ENCODE measurements at regions not wholly inside any gene's neighbourhood (a gene's known extent, or its start where the extent isn't known, plus 50 kb on each side); places are given as distances from the start of the nearest gene placed in this dataset.

DNA sequence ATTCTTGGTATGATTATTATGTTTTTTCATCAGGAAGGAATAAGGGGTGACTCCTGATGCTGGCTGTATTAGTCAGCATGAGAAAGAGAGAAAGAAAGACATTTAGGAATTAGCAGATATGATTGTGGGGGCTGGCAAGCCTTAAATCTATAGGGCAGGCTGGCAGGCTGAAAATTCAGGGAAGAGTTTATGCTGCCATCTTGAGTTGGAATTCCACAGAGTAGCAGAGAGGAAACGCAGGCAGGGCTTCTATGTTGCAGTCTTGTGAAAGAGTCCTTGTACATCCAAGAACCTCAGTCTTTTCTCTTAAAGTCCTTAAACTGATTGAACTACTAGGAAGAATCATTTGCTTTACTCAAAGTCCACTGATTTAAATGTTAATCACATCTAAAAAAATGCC, 262.7 kb upstream of the SLC10A2 start (continued):
- TF ChIP-seq, protein P1, sequence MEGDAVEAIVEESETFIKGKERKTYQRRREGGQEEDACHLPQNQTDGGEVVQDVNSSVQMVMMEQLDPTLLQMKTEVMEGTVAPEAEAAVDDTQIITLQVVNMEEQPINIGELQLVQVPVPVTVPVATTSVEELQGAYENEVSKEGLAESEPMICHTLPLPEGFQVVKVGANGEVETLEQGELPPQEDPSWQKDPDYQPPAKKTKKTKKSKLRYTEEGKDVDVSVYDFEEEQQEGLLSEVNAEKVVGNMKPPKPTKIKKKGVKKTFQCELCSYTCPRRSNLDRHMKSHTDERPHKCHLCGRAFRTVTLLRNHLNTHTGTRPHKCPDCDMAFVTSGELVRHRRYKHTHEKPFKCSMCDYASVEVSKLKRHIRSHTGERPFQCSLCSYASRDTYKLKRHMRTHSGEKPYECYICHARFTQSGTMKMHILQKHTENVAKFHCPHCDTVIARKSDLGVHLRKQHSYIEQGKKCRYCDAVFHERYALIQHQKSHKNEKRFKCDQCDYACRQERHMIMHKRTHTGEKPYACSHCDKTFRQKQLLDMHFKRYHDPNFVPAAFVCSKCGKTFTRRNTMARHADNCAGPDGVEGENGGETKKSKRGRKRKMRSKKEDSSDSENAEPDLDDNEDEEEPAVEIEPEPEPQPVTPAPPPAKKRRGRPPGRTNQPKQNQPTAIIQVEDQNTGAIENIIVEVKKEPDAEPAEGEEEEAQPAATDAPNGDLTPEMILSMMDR (IDR thresholded peaks at IDR 0.05 in 2 of 3, conservative IDR thresholded peaks at IDR 0.05 in 1 of 3; ENCODE audit: borderline replicate concordance in 1 of 3, insufficient read depth in 1 of 3, low read depth in 2 of 3, low read length in 2 of 3) = no peak
- TF ChIP-seq, protein P2, sequence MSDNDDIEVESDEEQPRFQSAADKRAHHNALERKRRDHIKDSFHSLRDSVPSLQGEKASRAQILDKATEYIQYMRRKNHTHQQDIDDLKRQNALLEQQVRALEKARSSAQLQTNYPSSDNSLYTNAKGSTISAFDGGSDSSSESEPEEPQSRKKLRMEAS (IDR thresholded peaks at IDR 0.05) = no peak
- TF ChIP-seq EGR1 (IDR thresholded peaks at IDR 0.05; ENCODE audit: low read depth) (no peak), FOSL1 (IDR thresholded peaks at IDR 0.05; ENCODE audit: low read depth) (no peak), POLR2A (IDR thresholded peaks at IDR 0.05; ENCODE audit: borderline replicate concordance, extremely low read depth, insufficient read depth, insufficient read length) (no peak), EZH2 (IDR thresholded peaks at IDR 0.05) (no peak), SP1 (IDR thresholded peaks at IDR 0.05; ENCODE audit: low read depth) (no peak), ELF1 (IDR thresholded peaks at IDR 0.05; ENCODE audit: borderline replicate concordance, low read depth) (no peak)

DNA sequence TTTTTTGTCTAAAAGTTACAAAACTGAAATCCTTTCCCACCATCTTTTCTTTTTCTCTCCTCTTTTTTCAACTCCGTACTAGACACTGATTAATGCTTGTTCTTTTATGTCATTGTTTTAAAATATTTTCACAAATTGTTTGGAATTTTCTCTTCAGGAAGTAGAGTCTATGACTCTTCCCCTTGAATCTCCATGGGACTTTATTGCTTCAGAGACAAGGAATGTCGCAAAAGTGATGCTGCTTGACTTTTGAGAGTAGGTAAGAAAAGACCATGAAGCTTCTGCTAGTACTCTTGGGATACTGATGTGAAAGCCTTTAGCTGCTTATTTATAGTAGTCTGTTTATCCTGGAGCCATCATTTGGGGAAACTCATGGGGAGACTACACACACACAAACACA, 260.1 kb upstream of the SLC10A2 start:
- H2AFZ ChIP-seq (ENCODE audit: low read depth, low read length, poor library complexity, severe bottlenecking) = no peak overlapping the region
- TF ChIP-seq YY1 (IDR thresholded peaks at IDR 0.05; ENCODE audit: extremely low read depth, insufficient replicate concordance, low read depth, low read length) (no peak), CEBPB (IDR thresholded peaks at IDR 0.05; ENCODE audit: low read depth) (no peak), ZNF274 (IDR thresholded peaks at IDR 0.05; ENCODE audit: low read depth, low read length) (no peak), ZFX (IDR thresholded peaks at IDR 0.05) (no peak), EGR1 (IDR thresholded peaks at IDR 0.05; ENCODE audit: low read depth) (no peak), JUND (IDR thresholded peaks at IDR 0.05) (no peak)
- TF ChIP-seq, protein P1 (IDR thresholded peaks at IDR 0.05 in 2 of 3, conservative IDR thresholded peaks at IDR 0.05 in 1 of 3; ENCODE audit: borderline replicate concordance in 1 of 3, insufficient read depth in 1 of 3, low read depth in 2 of 3, low read length in 2 of 3) = no peak
- DNase-seq (ENCODE audit: low read depth, low spot score) (no peak), ATAC-seq (no peak)
- no peaks in the 10 kb centered on the region for H3K36me3 ChIP-seq (ENCODE audit: control insufficient read depth in 1 of 2, insufficient read depth in 2 of 2, low read length in 2 of 2)
- H3K27ac ChIP-seq (ENCODE audit: low read depth, low read length) = no peak overlapping the region
- intact Hi-C loops (cut with micrococcal nuclease) = no loop called here
- no peaks in the 10 kb centered on the region for H3K4me1 ChIP-seq (ENCODE audit: control insufficient read depth in 1 of 2, insufficient read depth in 2 of 2, low read length in 2 of 2)
- no peaks in the 10 kb centered on the region for H4K20me1 ChIP-seq (ENCODE audit: insufficient read depth)
- H3K9ac ChIP-seq (ENCODE audit: low read length) = no peak overlapping the region
- no TSS peak for BruUV-seq (replicated peaks)
- no peak overlapping the region for H3K4me3 ChIP-seq (replicated peaks in 1 of 2; ENCODE audit: low read depth in 1 of 2, low read length in 2 of 2)
- RAD21 ChIA-PET (ENCODE audit: low non-redundant PET in 1 of 2, low total read pairs in 2 of 2, uncharacterized antibody in 2 of 2, unreplicated experiment in 2 of 2) = no interaction called here
- no peaks in the 10 kb centered on the region for H3K27me3 ChIP-seq (ENCODE audit: insufficient read depth, low read length)
- POLR2A ChIA-PET = no interaction called here
- peaks cover 0 to 6% of the 10 kb centered on the region in 2 experiments; a peak in 1 of 4 replicates for H3K9me3 ChIP-seq (ENCODE audit: control insufficient read depth in 1 of 2, insufficient read depth in 1 of 2, low read depth in 1 of 2, low read length in 2 of 2)
- CTCF ChIA-PET = no interaction called here
- H3K79me2 ChIP-seq (ENCODE audit: insufficient read depth, low read length) = no peaks in the 10 kb centered on the region
- H3K4me2 ChIP-seq (ENCODE audit: low read length) = no peak overlapping the region
- H3K9me2 ChIP-seq (ENCODE audit: insufficient read depth) = no peaks in the 10 kb centered on the region

Data from HCT116 (cell line).